ENCODE measurements at regions not wholly inside any gene's neighbourhood (a gene's known extent, or its start where the extent isn't known, plus 50 kb on each side); places are given as distances from the start of the nearest gene placed in this dataset.
"Not testable (repeated sequence)": the region's sequence is repeated elsewhere in the genome, so short reads cannot be mapped to it uniquely, and the experiment has no call there.

DNA sequence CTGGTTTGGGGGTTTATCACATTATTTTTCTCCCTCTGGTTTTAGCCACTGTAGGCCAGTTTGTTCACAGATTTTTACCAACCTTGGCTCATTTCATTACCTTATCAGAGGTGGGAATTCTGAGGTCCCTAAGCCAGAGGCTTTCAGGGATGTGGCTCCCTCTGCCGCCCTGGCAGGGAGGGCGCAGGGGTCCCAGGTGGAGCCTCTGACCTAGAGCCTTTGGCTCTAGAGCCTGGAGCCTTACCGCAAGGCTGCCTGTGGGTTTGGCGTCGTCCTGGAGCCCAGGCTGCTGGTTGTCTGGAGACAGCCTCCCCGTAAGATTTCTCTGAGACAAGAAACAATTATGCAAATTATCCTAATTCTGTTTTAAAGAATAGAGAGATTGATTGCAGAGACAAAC lies 188.0 kb downstream of the LMLN start:
- not testable (repeated sequence) for DNase-seq (ENCODE audit: low read depth in 3 of 3)

GRCh38 chr3:198149904-198150303 lies 189.9 kb downstream of the LMLN start:
- not testable (repeated sequence) for DNase-seq (ENCODE audit: low read depth in 3 of 3)

GRCh38 chr3:198151867-198152266 lies 191.8 kb downstream of the LMLN start:
- not testable (repeated sequence) for DNase-seq (ENCODE audit: low read depth in 3 of 3)

DNA sequence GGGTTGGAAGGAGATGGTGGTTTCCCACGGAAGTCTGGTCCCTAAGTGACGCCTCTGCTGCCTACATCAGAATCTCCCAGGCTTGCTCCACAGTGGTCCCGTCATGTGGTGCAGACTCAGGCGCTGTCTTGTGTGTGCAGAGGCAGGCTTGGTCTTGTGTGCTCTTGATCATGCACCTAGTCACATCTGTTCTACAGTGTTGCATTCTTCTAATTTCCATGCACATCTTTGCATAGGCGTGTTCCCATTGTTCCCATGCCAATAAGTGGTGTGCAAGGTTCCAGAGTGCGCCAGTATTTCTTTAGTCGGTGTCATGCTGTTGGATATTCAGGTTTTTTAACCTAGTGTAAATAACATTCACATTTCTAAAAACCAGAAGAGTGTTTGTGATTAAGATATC lies 195.8 kb downstream of the LMLN start:
- not testable (repeated sequence) for DNase-seq (ENCODE audit: low read depth in 3 of 3)

- not testable (repeated sequence) for DNase-seq (ENCODE audit: low read depth in 3 of 3)
Observed at GRCh38 chr3:198157231-198157868, 197.3 kb downstream of the LMLN start.

- DNase-seq (ENCODE audit: low read depth in 3 of 3) = not testable (repeated sequence)
Observed at GRCh38 chr3:198158007-198158406, 198.0 kb downstream of the LMLN start.

- peak; percentile 30 to 39 (median 33) for DNase-seq (ENCODE audit: low read depth in 3 of 3)
Observed at GRCh38 chr3:198167339-198168039, 207.5 kb downstream of the LMLN start.

GRCh38 chr3:198170781-198171180 lies 210.8 kb downstream of the LMLN start:
- not testable (repeated sequence) for DNase-seq (ENCODE audit: low read depth in 3 of 3)

DNA sequence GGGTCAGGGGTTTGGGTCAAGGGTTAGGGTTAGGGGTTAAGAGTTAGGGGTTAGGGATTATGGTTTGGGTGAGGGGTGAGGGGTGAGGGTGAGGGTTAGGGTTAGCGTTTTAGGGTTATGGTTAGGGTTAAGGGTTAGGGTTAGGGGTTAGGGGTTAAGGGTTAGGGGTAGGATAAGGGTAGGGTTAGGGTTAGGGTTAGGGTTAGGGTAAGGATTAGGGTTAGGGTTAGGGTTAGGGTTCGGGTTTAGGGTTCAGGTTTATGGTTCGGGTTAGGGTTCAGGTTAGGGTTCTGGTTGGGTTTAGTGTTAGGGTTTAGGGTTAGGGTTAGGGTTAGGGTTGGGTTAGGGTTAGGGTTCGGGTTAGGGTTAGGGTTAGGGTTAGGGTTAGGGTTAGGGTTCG lies 213.1 kb downstream of the LMLN start:
- DNase-seq (ENCODE audit: low read depth in 3 of 3) = not testable (repeated sequence)

DNA sequence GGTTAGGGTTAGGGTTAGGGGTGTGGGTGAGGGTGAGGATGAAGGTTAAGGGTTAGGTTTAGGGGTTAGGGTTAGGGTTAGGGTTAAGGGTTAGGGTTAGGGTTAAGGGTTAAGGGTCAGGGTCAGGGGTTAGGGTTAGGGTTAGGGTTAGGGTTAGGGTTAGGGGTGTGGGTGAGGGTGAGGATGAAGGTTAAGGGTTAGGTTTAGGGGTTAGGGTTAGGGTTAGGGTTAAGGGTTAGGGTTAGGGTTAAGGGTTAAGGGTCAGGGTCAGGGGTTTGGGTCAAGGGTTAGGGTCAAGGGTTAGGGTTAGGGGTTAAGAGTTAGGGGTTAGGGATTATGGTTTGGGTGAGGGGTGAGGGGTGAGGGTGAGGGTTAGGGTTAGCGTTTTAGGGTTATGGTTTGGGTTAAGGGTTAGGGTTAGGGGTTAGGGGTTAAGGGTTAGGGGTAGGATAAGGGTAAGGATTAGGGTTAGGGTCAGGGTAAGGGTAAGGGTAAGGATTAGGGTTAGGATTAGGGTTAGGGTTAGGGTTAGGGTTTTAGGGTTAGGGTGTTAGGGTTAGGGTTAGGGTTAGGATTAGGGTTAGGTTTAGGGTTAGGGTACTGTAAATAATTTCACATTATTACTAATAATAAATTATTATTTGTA lies 214.0 kb downstream of the LMLN start:
- not testable (repeated sequence) for DNase-seq (ENCODE audit: low read depth in 3 of 3)

All from stimulated activated CD4-positive, alpha-beta T cell treated with anti-CD3 and anti-CD28 coated beads, TNF-alpha, amount 100 ng/mL, for 48 hours (primary cell).